K562 (cell line): ENCODE measurements at regions not wholly inside any gene's neighbourhood (a gene's known extent, or its start where the extent isn't known, plus 50 kb on each side); places are given as distances from the start of the nearest gene placed in this dataset.

ENCODE experiments used
- ATAC-seq: fragments of 200-7000 bp; cut with Tn5 transposase; 3 replicates; pipeline ENCODE4 v1.9.1; 2020; ENCODE audit warnings: moderate library complexity
- BruUV-seq: library from RNA; stranded (reverse); fragments of 400-500 nt; replicated peaks from 2 replicates; lab custom pipeline; 2021; lab: Mats Ljungman, UMichigan
- CTCF ChIA-PET: fragments of 300-600 bp; formaldehyde crosslinking; extraction: SDS; loops from one replicate; lab custom pipeline; 2021; ENCODE audit warnings: low intra/inter-chr PET ratio; lab: Yijun Ruan, JAX
- POLR2A ChIA-PET: fragments of 300-600, 350-650 bp; sonication (Branson Sonifier 250); formaldehyde crosslinking; extraction: SDS; loops from one replicate; lab custom pipeline; 2021; ENCODE audit warnings: antibody characterized with exemption, inconsistent platforms; lab: Yijun Ruan, JAX
- DNase-seq, 4 experiments: peaks; one replicate each; pipeline versions ENCODE4 v3.0.0 to v3.0.0-alpha.2; 2011 to 2018; ENCODE audit warnings: low spot score in 3 of 4, mixed read lengths in 3 of 4; ENCODE audit errors: extremely low read depth in 1 of 4
- FAIRE-seq: peaks from 2 replicates; lab custom pipeline; 2011; peaks lifted over from hg19 to GRCh38; lab: Jason Lieb, UNC
- H2AFZ ChIP-seq: 2 replicates; pipeline ENCODE4 v1.6.0; 2011; ENCODE audit warnings: low read depth, low read length, control low read depth, inconsistent platforms
- H3K27ac ChIP-seq: fragments of 200-600 bp; 3 replicates; pipeline ENCODE4 v1.8.0; 2011; ENCODE audit warnings: low read depth, mild to moderate bottlenecking, control low read depth, inconsistent platforms, low read length, moderate library complexity, mixed read lengths; ENCODE audit errors: extremely low read depth
- H3K27me3 ChIP-seq, 2 experiments: fragments of 300-600 bp in 1 of 2; 2 replicates in 1 of 2; 3 replicates in 1 of 2; pipeline versions ENCODE4 v1.6.0 to v1.8.0; 2011; ENCODE audit warnings: inconsistent platforms in 2 of 2, low read length in 2 of 2, mild to moderate bottlenecking in 1 of 2, mixed read lengths in 1 of 2, moderate library complexity in 1 of 2; ENCODE audit not compliant: control insufficient read depth in 2 of 2, insufficient read depth in 2 of 2
- H3K36me3 ChIP-seq: fragments of 300-600 bp; 3 replicates; pipeline ENCODE4 v1.8.0; 2011; ENCODE audit warnings: mild to moderate bottlenecking, low read length, inconsistent platforms; ENCODE audit not compliant: control insufficient read depth, insufficient read depth
- H3K4me1 ChIP-seq, 2 experiments: fragments of 200-600 bp in 1 of 2; replicated peaks in 1 of 2; 2 replicates in 1 of 2; 3 replicates in 1 of 2; pipeline versions ENCODE4 v1.5.1 to v1.8.0; 2011; ENCODE audit warnings: inconsistent platforms in 2 of 2, low read length in 2 of 2, mild to moderate bottlenecking in 1 of 2, mixed read lengths in 1 of 2, moderate library complexity in 1 of 2; ENCODE audit not compliant: control insufficient read depth in 2 of 2, insufficient read depth in 2 of 2
- H3K4me2 ChIP-seq: 2 replicates; pipeline ENCODE4 v1.6.1; 2011; ENCODE audit warnings: low read length, control low read depth, inconsistent platforms, mixed read lengths; ENCODE audit not compliant: insufficient read depth
- H3K4me3 ChIP-seq: fragments of 200-600 bp; sonication (generic), shearing (Covaris generic); 2 replicates; pipeline ENCODE4 v1.5.1; 2016; ENCODE audit warnings: control low read depth, inconsistent platforms
- H3K79me2 ChIP-seq: fragments of 200-600 bp; 3 replicates; pipeline ENCODE4 v1.8.0; 2011; ENCODE audit warnings: low read length, inconsistent platforms; ENCODE audit not compliant: control insufficient read depth, insufficient read depth
- H3K9ac ChIP-seq, 2 experiments: 2 replicates each; pipeline versions ENCODE4 v1.6.0 to v1.6.1; 2011; ENCODE audit warnings: low read depth in 2 of 2, low read length in 2 of 2, control low read depth in 1 of 2, inconsistent platforms in 1 of 2, mild to moderate bottlenecking in 1 of 2, mixed read lengths in 1 of 2; ENCODE audit not compliant: insufficient read depth in 1 of 2
- H3K9me1 ChIP-seq: one replicate; pipeline ENCODE4 v1.6.0; 2011; ENCODE audit warnings: inconsistent platforms, mild to moderate bottlenecking, low read length, moderate library complexity; ENCODE audit not compliant: control insufficient read depth, insufficient read depth
- H3K9me3 ChIP-seq: replicated peaks from 2 replicates; pipeline ENCODE4 v1.5.1; 2011; ENCODE audit warnings: low read depth, low read length, inconsistent platforms; ENCODE audit not compliant: control insufficient read depth, insufficient read depth
- H4K20me1 ChIP-seq: replicated peaks from 2 replicates; pipeline ENCODE4 v1.6.1; 2011; ENCODE audit warnings: low read length, inconsistent platforms, mixed read lengths; ENCODE audit not compliant: control insufficient read depth, insufficient read depth
- CBX3 ChIP-seq, 2 experiments: IDR thresholded peaks; 1 replicate in 1 of 2; 2 replicates in 1 of 2; pipeline ENCODE4 v1.6.1; 2012; ENCODE audit warnings: inconsistent platforms in 2 of 2, low read length in 2 of 2, borderline replicate concordance in 1 of 2, control low read depth in 1 of 2
- DEAF1 ChIP-seq: fragments of 450-650 bp; formaldehyde crosslinking; IDR thresholded peaks from 2 replicates; pipeline ENCODE4 v1.4.0; 2020; ENCODE audit warnings: mild to moderate bottlenecking, moderate library complexity
- ETV5 ChIP-seq: sonication (generic); formaldehyde crosslinking; IDR thresholded peaks from 2 replicates; pipeline ENCODE4 v1.4.0; 2020; ENCODE audit warnings: low read depth, mild to moderate bottlenecking, missing genetic modification reagents
- FOXK2 ChIP-seq, 2 experiments: fragments of 450-650 bp; IDR thresholded peaks in 1 of 2; conservative IDR thresholded peaks in 1 of 2; 2 replicates each; pipeline ENCODE4 v1.6.1; 2016; ENCODE audit warnings: low read depth in 2 of 2, mild to moderate bottlenecking in 1 of 2
- GTF2F1 ChIP-seq: IDR thresholded peaks from 2 replicates; pipeline ENCODE4 v1.6.1; 2011; ENCODE audit warnings: low read depth, low read length, improper control_type of control experiment
- GTF3C2 ChIP-seq: IDR thresholded peaks from 3 replicates; pipeline ENCODE4 v1.6.1; 2011; ENCODE audit warnings: borderline replicate concordance, mild to moderate bottlenecking, moderate library complexity; ENCODE audit not compliant: insufficient read length; ENCODE audit errors: extremely low read depth
- KLF13 ChIP-seq: fragments of 450-650 bp; IDR thresholded peaks from 2 replicates; pipeline ENCODE4 v1.6.1; 2016; ENCODE audit warnings: missing genetic modification characterization, low read depth, mild to moderate bottlenecking, missing compliant biosample characterization, moderate library complexity, borderline replicate concordance
- MAFF ChIP-seq: IDR thresholded peaks from 2 replicates; pipeline ENCODE4 v1.6.1; 2012; ENCODE audit warnings: low read length, improper control_type of control experiment
- MAFG ChIP-seq: fragments of 450-650 bp; conservative IDR thresholded peaks from 2 replicates; pipeline ENCODE4 v1.6.1; 2016; ENCODE audit warnings: missing genetic modification characterization, missing compliant biosample characterization
- RAD51 ChIP-seq: fragments of 450-650 bp; IDR thresholded peaks from 2 replicates; pipeline ENCODE4 v1.7.1; 2016; ENCODE audit warnings: low read depth, mild to moderate bottlenecking, borderline replicate concordance
- SMAD3 ChIP-seq: fragments of 450-650 bp; formaldehyde crosslinking; conservative IDR thresholded peaks from 2 replicates; pipeline ENCODE4 v1.4.0; 2020; ENCODE audit warnings: mild to moderate bottlenecking
- SRSF1 ChIP-seq: fragments of 200-400 bp; formaldehyde crosslinking; IDR thresholded peaks from 2 replicates; pipeline ENCODE4 v1.6.1; 2017; ENCODE audit warnings: mild to moderate bottlenecking, low read depth, low read length, moderate library complexity
- ZBTB8A ChIP-seq: fragments of 450-650 bp; IDR thresholded peaks from 2 replicates; pipeline ENCODE4 v1.6.1; 2018; ENCODE audit warnings: mild to moderate bottlenecking, moderate library complexity; ENCODE audit not compliant: partially characterized antibody
- ZKSCAN3 ChIP-seq: fragments of 250-450 bp; sonication (Bioruptor Pico); IDR thresholded peaks from 2 replicates; pipeline ENCODE4 v1.4.0; 2020
- ZNF263 ChIP-seq: sonication (generic); formaldehyde crosslinking; IDR thresholded peaks from 2 replicates; pipeline ENCODE4 v1.8.0; 2022; ENCODE audit warnings: mild to moderate bottlenecking, missing genetic modification reagents, borderline replicate concordance
- ZNF347 ChIP-seq: fragments of 450-650 bp; formaldehyde crosslinking; IDR thresholded peaks from 2 replicates; pipeline ENCODE4 v1.4.0; 2020; ENCODE audit warnings: low read depth, mild to moderate bottlenecking, moderate library complexity
- ZNF830 ChIP-seq: fragments of 250-450 bp; sonication (Bioruptor Pico); IDR thresholded peaks from 2 replicates; pipeline ENCODE4 v1.5.0; 2021; ENCODE audit warnings: mild to moderate bottlenecking
- WGBS: fragments of 100-300 bp; shearing (Covaris generic); methylation state at CpG from one replicate; pipeline ENCODE4 v1.1.6; 2016; ENCODE audit warnings: low coverage, mixed read lengths; ENCODE audit not compliant: insufficient coverage; ENCODE audit errors: missing lambda C conversion rate; 5-methylcytosine and 5-hydroxymethylcytosine counted together
- in situ Hi-C: fragments of 300-500 bp; cut with MboI; formaldehyde crosslinking; loops from 4 replicates; pipeline ENCODE4 v1.15.0; 2018; ENCODE audit warnings: inconsistent platforms, mixed read lengths
- intact Hi-C: fragments of 100-400 bp; cut with micrococcal nuclease; formaldehyde crosslinking; loops from 2 replicates; pipeline ENCODE4 v1.14.2; 2022

DNA sequence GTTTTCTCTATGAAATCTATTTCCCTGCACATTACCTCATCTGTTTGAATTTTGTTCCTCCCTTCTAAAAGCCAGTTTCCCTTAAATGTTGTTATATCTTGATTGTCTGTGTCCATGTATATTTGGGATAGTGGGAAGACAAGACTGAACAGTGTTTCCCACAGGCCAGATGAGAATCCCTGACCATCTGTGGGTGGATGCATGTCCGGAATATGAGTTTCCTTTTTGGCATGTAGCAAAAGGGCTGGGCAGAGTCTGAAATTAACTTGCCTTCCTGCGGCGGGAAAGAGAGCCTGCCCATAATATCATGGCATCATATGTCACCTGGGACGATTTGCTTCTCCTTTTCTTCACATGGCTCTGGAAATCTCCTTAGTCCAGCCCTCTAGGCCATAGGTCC lies 385.8 kb upstream of the MAF start:
- FAIRE-seq, result no peak
- no peak overlapping the region for H3K9ac ChIP-seq
- no peaks in the 10 kb centered on the region for H3K9me3 ChIP-seq
- H3K27me3 ChIP-seq, result no peaks in the 10 kb centered on the region
- DNase-seq, result no peak
- TF ChIP-seq FOXK2 (conservative IDR thresholded peaks at IDR 0.05 in 1 of 2, IDR thresholded peaks at IDR 0.05 in 1 of 2; ENCODE audit: low read depth in 2 of 2) (no peak), SMAD3 (CRISPR knock-in tag) (no peak), ZNF347 (CRISPR knock-in tag) (no peak), DEAF1 (CRISPR knock-in tag) (no peak), GTF3C2 (no peak), CBX3 (IDR thresholded peaks at IDR 0.05; ENCODE audit: borderline replicate concordance in 1 of 2, low read length in 2 of 2) (no peak), ZNF263 (CRISPR knock-in tag) (no peak), ZBTB8A (no peak), KLF13 (tag) (no peak), ETV5 (CRISPR knock-in tag) (no peak), SRSF1 (no peak), GTF2F1 (no peak), ZNF830 (CRISPR knock-in tag) (no peak), MAFG (tag) (no peak), ZKSCAN3 (CRISPR knock-in tag) (no peak), RAD51 (no peak), MAFF (no peak)
- no TSS peak for BruUV-seq
- H3K4me1 ChIP-seq, result peaks cover 0 to 21% of the 10 kb centered on the region in 2 experiments; a peak in 3 of 5 replicates
- in situ Hi-C loops, result no loop called here
- no peaks in the 10 kb centered on the region for H4K20me1 ChIP-seq
- no peaks in the 10 kb centered on the region for H3K9me1 ChIP-seq
- no peaks in the 10 kb centered on the region for H3K36me3 ChIP-seq
- no peak overlapping the region for H3K4me2 ChIP-seq
- ATAC-seq, result no peak
- POLR2A ChIA-PET, result interaction anchor here (0.6 to 3.9 kb wide), 2 partner anchors 10 to 15 kb away, joined by 3 to 20 read pairs; no protein-coding TSS in a partner anchor
- CTCF ChIA-PET, result no interaction called here
- H3K4me3 ChIP-seq, result no peak overlapping the region
- intact Hi-C loops, result no loop called here
- no peak overlapping the region for H3K27ac ChIP-seq
- peak overlapping the region; percentile 52; the same call in 1 of the 2 replicates for H2AFZ ChIP-seq
- WGBS, result 74% methylated on average over 4 of the region's 4 CpGs
- H3K79me2 ChIP-seq, result no peaks in the 10 kb centered on the region
